Jurkat, Clone E6-1 (cell line): ENCODE measurements at regions not wholly inside any gene's neighbourhood (a gene's known extent, or its start where the extent isn't known, plus 50 kb on each side); places are given as distances from the start of the nearest gene placed in this dataset.

Experiments
- DNase-seq: peaks from one replicate; pipeline ENCODE4 v3.0.0-alpha.2; 2011; ENCODE audit warnings: low read depth, low spot score
- H3K4me3 ChIP-seq: 2 replicates; pipeline ENCODE4 v1.5.1; 2011; ENCODE audit warnings: mild to moderate bottlenecking, low read length, control low read depth, moderate library complexity

DNA sequence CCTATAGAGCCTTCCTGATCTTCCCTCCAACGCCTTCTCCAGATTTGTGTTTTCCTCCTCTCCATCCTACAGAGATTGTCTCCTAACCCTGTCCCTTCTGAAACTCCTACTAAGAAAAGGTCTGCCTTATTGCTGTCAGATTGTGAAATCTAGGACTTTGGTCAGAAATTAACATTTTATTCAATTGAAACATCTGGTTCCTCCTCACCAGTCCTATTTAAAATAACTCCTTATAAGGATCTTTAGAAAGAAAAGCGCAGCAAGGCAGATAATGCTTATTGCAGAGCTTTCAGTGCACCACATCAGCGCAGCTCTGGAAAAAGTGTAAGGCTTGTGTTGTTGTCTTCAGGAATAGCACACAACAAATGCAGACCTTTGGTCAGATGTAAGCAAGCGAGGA is 477.8 kb upstream of the CHST9 start:
- H3K4me3 ChIP-seq: no peak overlapping the region
- DNase-seq: no peak

DNA sequence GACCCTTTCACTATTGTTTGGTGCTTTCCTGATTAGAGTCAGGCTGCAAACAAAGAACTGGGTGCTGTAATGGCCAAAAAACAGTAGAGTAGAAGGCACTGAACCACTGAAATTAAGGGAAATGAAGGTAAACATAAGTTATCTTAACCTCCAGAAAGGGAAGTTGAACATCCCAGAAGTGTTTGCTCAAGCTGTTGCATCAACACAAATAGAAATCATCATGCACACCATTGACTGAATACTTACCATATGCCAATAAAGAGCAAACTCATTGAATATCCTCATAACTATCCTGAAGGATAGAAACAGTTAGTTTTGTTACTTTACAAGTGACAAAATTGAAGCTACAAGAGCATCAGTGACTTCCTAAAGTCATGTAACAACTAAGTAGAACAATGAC is 477.4 kb upstream of the CHST9 start:
- no peak for DNase-seq
- no peak overlapping the region for H3K4me3 ChIP-seq

DNA sequence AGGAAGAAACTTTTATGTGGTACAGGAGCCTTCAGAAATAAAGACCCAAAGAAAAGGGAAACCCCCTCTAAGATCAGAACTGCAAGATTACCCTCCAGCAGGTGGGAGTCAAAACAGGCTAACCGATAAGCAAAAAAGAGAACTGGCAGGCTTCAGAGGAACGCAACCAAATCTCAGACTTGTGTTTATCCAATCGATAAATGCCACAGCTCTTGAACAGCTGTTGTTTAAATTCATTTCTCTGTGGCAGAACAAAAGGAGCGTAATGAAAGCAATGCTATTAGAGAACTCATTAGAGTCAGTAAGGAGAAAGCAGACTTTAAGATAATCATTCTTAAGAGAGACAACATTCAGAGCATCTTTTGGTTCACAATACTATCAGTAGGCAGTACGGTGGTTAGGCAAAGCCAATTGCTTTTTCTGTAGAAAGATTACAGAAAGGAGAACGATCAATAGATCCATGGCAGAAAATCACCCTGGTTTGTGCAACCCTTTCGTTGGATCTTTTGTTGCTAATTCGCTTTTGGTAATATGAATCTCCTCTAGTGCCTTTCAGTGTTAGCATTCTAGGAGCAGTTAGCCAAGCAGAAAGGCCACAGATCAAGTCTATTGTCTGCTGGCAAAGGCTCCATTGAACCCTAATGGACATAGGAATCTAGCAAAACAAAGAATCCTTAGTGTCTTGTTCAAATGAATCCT is 476.4 kb upstream of the CHST9 start:
- no peak for DNase-seq
- no peak overlapping the region for H3K4me3 ChIP-seq

GRCh38 chr18:27656905-27657304 is 471.8 kb upstream of the CHST9 start:
- DNase-seq: no peak

DNA sequence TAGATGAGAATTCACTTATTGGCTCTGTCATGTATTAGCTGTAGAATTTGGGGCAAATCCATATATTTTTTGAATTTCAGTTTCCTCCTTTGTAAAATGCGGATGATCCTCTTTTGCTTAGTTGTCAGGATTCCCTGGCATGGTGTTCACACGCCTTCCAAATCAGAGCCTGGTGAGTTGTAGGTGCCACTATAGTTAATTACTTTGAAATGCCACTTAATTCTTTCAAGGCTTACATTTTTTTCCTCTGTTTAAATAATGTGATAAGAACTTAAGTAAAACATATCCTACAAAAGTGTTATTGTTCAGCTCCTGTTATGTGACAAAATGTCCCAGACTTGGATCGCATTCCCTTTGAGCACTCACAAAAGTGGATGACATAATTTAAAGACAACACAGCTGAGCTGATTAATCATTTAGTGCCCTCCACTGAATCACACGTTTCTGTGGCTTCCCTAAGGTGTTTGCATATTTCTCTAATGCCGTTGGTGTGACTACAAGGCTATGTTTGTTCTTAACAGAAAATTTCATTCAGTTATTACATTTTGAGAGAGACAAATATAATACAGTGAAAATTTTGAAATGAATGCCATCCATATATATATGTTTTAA is 471.2 kb upstream of the CHST9 start:
- no peak overlapping the region for H3K4me3 ChIP-seq
- DNase-seq: no peak

More at GRCh38 chr18:27656905-27657304, 471.8 kb upstream of the CHST9 start:
- H3K4me3 ChIP-seq: no peak overlapping the region

DNA sequence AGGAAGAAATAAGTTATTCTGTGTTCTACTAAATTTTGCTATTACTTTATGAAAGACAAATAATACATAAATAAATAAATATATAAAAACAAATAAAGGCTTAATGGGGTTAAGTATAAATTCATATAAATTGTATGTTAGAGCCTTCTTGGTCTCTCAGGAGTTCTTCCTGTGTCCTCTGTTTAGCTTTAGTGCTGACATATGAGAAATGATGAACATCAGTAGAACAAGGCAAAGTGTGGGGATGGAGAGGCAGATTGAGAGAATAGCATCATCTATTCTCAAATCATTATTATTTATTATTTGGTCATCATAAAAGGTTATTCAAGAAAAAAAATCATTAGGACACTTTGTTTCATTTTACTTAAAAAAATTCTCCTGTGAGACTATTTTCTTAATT is 468.1 kb upstream of the CHST9 start:
- DNase-seq: no peak
- no peak overlapping the region for H3K4me3 ChIP-seq

- no peak for DNase-seq
- no peak overlapping the region for H3K4me3 ChIP-seq
Measured at GRCh38 chr18:27652480-27653121, 467.5 kb upstream of the CHST9 start.

GRCh38 chr18:27649621-27650020 is 464.5 kb upstream of the CHST9 start:
- DNase-seq: no peak
- H3K4me3 ChIP-seq: no peak overlapping the region

GRCh38 chr18:27645929-27646328 is 460.8 kb upstream of the CHST9 start:
- no peak for DNase-seq
- H3K4me3 ChIP-seq: no peak overlapping the region

DNA sequence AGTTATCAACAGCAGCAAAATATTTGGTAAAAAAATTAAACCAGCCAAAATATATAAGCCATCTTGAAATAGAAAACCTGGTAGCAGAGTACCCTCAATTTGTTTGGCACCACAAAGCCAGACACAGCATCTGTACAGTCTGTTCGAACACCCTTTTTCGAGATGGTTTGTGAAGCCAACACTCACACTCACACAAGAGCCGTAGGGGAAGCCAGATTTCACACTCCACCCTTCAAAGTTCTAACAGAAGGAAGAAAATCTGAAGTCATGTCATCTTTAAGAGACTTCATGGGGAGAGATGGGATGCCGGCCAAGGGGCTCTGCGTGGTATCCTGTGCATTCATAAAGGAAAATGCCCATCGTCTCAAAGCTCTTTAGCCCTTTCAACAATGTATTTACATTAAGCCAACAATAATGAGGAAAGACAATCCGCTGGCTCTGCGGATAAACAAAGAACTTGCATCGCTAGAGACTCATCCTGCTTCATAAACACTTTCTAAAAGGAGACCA is 451.5 kb upstream of the CHST9 start:
- DNase-seq: no peak
- H3K4me3 ChIP-seq: no peak overlapping the region

DNA sequence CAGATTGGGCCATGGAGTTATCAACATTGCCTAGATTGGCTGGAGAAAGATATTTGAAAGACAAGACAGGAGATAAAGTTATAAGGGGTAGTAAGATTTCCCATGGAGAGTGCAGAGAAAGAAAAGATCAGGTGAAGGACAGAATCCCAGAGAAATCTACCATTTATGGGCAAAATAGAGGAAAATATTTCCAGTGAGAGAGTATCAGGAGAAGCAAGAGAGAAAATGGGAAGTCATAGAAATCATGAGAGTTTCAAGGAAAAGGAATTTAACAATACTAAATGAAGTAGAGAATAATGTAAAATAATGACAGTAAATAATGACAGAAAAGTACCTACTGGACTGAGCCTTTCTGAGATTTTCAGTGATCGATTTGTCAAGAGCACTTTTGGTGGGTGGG is 447.6 kb upstream of the CHST9 start:
- no peak for DNase-seq
- H3K4me3 ChIP-seq: no peak overlapping the region

GRCh38 chr18:27627927-27628326 is 442.8 kb upstream of the CHST9 start:
- no peak overlapping the region for H3K4me3 ChIP-seq
- no peak for DNase-seq

DNA sequence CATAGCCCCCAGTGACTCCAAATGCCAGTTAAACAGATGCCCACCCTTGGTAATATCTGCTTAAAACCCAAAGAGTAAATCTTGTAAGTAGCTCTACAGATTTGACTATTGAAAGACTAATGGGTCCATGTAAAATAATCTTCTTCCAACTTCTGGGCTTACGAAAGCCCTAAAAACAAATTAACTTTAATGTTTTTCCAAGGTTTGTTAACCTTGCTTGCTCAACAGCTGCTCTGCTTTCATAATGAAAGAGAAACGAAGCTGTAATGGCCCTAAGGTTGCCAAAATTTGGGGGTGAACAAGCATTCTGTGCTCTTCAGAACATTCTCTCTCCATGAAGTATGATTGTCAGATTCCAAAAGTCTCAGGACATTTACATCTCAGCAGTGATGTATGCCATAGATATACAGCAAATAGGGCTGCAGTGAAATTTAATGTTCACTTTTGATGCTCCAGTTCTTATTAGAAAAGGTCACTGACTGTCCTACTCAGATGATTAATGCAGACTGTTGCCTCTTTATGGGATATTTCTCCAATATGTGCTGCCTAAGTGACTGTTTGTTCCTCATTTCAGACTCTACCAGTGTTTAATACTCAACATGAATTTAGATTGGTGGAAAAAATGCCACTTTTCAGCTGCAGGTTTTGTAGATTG is 436.3 kb upstream of the CHST9 start:
- no peak overlapping the region for H3K4me3 ChIP-seq
- DNase-seq: no peak

GRCh38 chr18:27619906-27620305 is 434.8 kb upstream of the CHST9 start:
- DNase-seq: no peak
- H3K4me3 ChIP-seq: no peak overlapping the region

DNA sequence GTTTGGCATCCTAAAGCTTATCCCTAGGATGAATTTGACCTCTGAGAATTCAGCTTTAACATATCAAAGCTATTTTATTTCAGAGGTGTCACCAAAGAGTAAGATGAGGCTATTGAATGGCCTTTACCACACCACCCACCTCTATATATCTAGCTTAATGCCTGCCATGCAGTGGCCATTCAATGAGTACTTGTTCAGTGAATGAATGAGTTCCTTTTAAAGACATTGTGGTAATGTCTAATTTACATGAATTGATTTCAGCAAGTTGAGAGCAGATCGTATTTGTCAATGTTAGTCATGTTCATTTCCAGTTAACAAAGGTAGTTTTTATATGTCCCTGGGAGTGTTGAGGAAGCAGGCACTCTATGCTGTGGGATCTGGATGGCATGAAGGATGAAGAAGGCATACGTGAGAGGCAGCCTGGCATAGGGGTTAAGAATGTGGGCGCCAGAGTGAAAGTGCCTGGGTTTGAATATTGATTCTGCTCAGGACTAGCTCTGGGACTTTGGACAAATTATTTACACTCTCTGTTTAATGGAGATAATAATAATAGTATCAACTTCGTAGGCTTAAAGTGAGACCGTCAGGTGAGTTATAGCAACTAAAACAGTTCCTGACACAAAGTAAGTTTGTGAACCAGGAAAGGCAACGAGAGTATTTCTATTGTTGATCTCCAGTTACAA is 434.1 kb upstream of the CHST9 start:
- no peak overlapping the region for H3K4me3 ChIP-seq
- no peak for DNase-seq

DNA sequence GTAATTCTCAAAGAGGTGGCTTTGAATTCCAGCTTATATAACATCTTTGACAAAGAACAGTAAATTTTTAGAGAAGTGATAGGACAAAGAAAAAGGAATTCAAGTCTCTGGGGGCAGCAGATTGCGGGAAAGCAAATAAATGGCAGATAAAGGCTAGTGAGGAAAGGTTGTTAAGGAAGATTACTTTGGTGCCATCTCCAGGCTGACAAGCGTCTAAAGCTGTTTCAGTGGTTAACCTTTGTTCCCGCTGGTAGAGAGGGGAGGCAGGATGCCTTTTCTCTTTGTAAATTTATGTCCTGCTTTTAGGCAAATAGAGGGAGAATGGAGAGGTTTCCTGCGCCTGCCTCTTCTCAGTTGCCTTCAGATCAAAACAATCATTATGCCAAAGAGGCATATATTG is 431.2 kb upstream of the CHST9 start:
- DNase-seq: no peak
- H3K4me3 ChIP-seq: no peak overlapping the region

DNA sequence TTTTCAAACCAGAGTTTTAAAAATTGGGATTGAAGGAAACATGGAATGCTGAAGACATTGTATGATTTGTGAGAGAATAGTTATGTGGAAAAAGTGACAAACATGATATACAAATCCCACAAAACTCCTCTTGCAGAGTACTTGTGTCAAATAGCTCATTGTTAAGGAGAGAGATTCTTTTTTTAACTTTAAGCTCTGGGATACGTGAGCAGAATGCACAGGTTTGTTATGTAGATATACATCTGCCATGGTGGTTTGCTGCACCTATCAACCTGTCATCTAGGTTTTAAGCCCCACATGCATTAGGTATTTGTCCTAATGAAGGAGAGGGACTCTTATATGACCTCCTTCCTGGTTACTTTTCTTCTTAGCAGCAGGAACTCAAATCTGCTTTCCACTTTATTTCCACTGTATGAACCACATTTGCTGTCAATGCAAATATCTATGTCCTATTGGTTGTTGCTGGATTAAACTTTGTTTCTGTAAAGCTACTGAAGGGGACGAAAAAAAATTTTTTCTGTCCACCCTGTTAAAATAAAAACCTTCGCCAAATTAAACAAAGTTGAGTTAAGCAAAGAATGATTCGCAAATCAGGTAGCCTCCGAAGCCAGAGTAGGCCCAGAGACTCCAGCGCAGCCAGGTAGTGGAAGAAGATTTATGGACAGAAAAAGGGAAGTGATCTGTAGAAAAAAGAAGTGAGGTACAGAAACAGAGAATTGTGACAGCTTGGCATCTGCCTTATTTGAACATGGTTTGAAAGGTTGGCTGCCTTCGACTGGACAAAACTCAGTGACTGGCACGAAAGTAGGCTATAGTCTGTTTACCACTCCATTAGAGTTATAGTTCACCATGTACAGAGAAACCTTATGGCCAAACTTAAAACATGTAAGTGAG is 430.1 kb upstream of the CHST9 start:
- H3K4me3 ChIP-seq: no peak overlapping the region
- no peak for DNase-seq

- no peak for DNase-seq
- no peak overlapping the region for H3K4me3 ChIP-seq
Measured at GRCh38 chr18:27609221-27609620, 424.1 kb upstream of the CHST9 start.

- no peak overlapping the region for H3K4me3 ChIP-seq
- no peak for DNase-seq
Measured at GRCh38 chr18:27608742-27609141, 423.6 kb upstream of the CHST9 start.
